ENCODE measurements at regions not wholly inside any gene's neighbourhood (a gene's known extent, or its start where the extent isn't known, plus 50 kb on each side); places are given as distances from the start of the nearest gene placed in this dataset.

- DNase-seq, result no peak
Measured at GRCh38 chr12:88801227-88802095, 221.2 kb upstream of the KITLG start.

GRCh38 chr12:88793096-88793495 lies 212.8 kb upstream of the KITLG start:
- no peak for DNase-seq

- no peak for DNase-seq
Measured at GRCh38 chr12:88790231-88790630, 210.0 kb upstream of the KITLG start.

- no peak for DNase-seq
Measured at GRCh38 chr12:88784166-88784565, 203.9 kb upstream of the KITLG start.

- DNase-seq, result no peak
Measured at GRCh38 chr12:88782351-88782750, 202.1 kb upstream of the KITLG start.

- no peak for DNase-seq
Measured at GRCh38 chr12:88781909-88782308, 201.6 kb upstream of the KITLG start.

GRCh38 chr12:88778064-88778463 lies 197.8 kb upstream of the KITLG start:
- no peak for DNase-seq

- DNase-seq, result no peak
Measured at GRCh38 chr12:88775742-88776151, 195.5 kb upstream of the KITLG start.

GRCh38 chr12:88767699-88768098 lies 187.4 kb upstream of the KITLG start:
- DNase-seq, result no peak

GRCh38 chr12:88764781-88765480 lies 184.7 kb upstream of the KITLG start:
- DNase-seq, result no peak

GRCh38 chr12:88763536-88764100 lies 183.3 kb upstream of the KITLG start:
- no peak for DNase-seq

GRCh38 chr12:88758176-88758575 lies 177.9 kb upstream of the KITLG start:
- DNase-seq, result no peak

GRCh38 chr12:88756917-88757316 lies 176.6 kb upstream of the KITLG start:
- no peak for DNase-seq

- DNase-seq, result no peak
Measured at GRCh38 chr12:88756153-88756552, 175.9 kb upstream of the KITLG start.

- DNase-seq, result no peak
Measured at GRCh38 chr12:88753707-88754106, 173.4 kb upstream of the KITLG start.

GRCh38 chr12:88753066-88753465 lies 172.8 kb upstream of the KITLG start:
- DNase-seq, result no peak

- no peak for DNase-seq
Measured at GRCh38 chr12:88752183-88752582, 171.9 kb upstream of the KITLG start.

- no peak for DNase-seq
Measured at GRCh38 chr12:88750867-88751543, 170.7 kb upstream of the KITLG start.

- DNase-seq, result no peak
Measured at GRCh38 chr12:88746386-88746785, 166.1 kb upstream of the KITLG start.

- DNase-seq, result no peak
Measured at GRCh38 chr12:88743946-88744685, 163.8 kb upstream of the KITLG start.

GRCh38 chr12:88737838-88738472 lies 157.7 kb upstream of the KITLG start:
- no peak for DNase-seq

GRCh38 chr12:88736031-88736430 lies 155.8 kb upstream of the KITLG start:
- no peak for DNase-seq
